D721Med (cell line): ENCODE measurements at regions not wholly inside any gene's neighbourhood (a gene's known extent, or its start where the extent isn't known, plus 50 kb on each side); places are given as distances from the start of the nearest gene placed in this dataset.

Experiments
- DNase-seq: peaks from one replicate; pipeline ENCODE4 v3.0.0; 2011; ENCODE audit warnings: low spot score; ENCODE audit not compliant: insufficient read length
- FAIRE-seq: peaks from 2 replicates; lab custom pipeline; 2011; peaks lifted over from hg19 to GRCh38; lab: Jason Lieb, UNC
- CTCF ChIP-seq: IDR thresholded peaks from 2 replicates; pipeline ENCODE4 v1.5.1; 2012; ENCODE audit warnings: mild to moderate bottlenecking, control low read depth; ENCODE audit not compliant: insufficient read depth; ENCODE audit errors: missing control alignments

- FAIRE-seq (no peak), DNase-seq (no peak)
- no peak for TF ChIP-seq CTCF
Measured at GRCh38 chr9:1362845-1363244, 312.7 kb downstream of the DMRT2 start.

GRCh38 chr9:1366276-1366675 lies 316.1 kb downstream of the DMRT2 start:
- FAIRE-seq, result no peak
- TF ChIP-seq CTCF, result no peak
- DNase-seq, result no peak

- FAIRE-seq (no peak), DNase-seq (no peak)
- no peak for TF ChIP-seq CTCF
Measured at GRCh38 chr9:1369297-1369696, 319.1 kb downstream of the DMRT2 start.

GRCh38 chr9:1373445-1373844 lies 323.3 kb downstream of the DMRT2 start:
- no peak for FAIRE-seq
- TF ChIP-seq CTCF, result no peak
- DNase-seq, result no peak

GRCh38 chr9:1383899-1384455 lies 333.8 kb downstream of the DMRT2 start:
- no peak for TF ChIP-seq CTCF
- DNase-seq (no peak), FAIRE-seq (no peak)

- DNase-seq (no peak), FAIRE-seq (no peak)
- no peak for TF ChIP-seq CTCF
Measured at GRCh38 chr9:1384816-1385215, 334.7 kb downstream of the DMRT2 start.

- no peak for TF ChIP-seq CTCF
- DNase-seq (no peak), FAIRE-seq (no peak)
Measured at GRCh38 chr9:1386420-1386819, 336.3 kb downstream of the DMRT2 start.
